GM20000 (cell line): ENCODE measurements at regions not wholly inside any gene's neighbourhood (a gene's known extent, or its start where the extent isn't known, plus 50 kb on each side); places are given as distances from the start of the nearest gene placed in this dataset.
"Not testable (repeated sequence)": the region's sequence is repeated elsewhere in the genome, so short reads cannot be mapped to it uniquely, and the experiment has no call there.

Experiments
- DNase-seq: peaks from one replicate; pipeline ENCODE4 v3.0.0; 2012; ENCODE audit warnings: low spot score
- CTCF ChIP-seq: IDR thresholded peaks from 2 replicates; pipeline ENCODE4 v1.5.1; 2012; ENCODE audit warnings: mild to moderate bottlenecking, control low read depth; ENCODE audit errors: extremely low read depth, missing control alignments

GRCh38 chr2:65992198-65992554 lies 442.7 kb upstream of the MEIS1 start:
- TF ChIP-seq CTCF: no peak
- DNase-seq: no peak

GRCh38 chr2:65991381-65992197 lies 443.3 kb upstream of the MEIS1 start:
- DNase-seq: no peak
- no peak for TF ChIP-seq CTCF

- no peak for DNase-seq
Observed at GRCh38 chr2:65985986-65986385, 448.9 kb upstream of the MEIS1 start.

GRCh38 chr2:65980531-65980930 lies 454.4 kb upstream of the MEIS1 start:
- no peak for DNase-seq
- no peak for TF ChIP-seq CTCF

More at GRCh38 chr2:65985986-65986385, 448.9 kb upstream of the MEIS1 start:
- TF ChIP-seq CTCF: no peak

GRCh38 chr2:65979446-65979845 lies 455.5 kb upstream of the MEIS1 start:
- no peak for DNase-seq
- no peak for TF ChIP-seq CTCF

- no peak for TF ChIP-seq CTCF
- no peak for DNase-seq
Observed at GRCh38 chr2:65974067-65974723, 460.7 kb upstream of the MEIS1 start.

GRCh38 chr2:65969161-65969560 lies 465.8 kb upstream of the MEIS1 start:
- DNase-seq: no peak
- no peak for TF ChIP-seq CTCF

GRCh38 chr2:65963303-65963702 lies 471.6 kb upstream of the MEIS1 start:
- DNase-seq: not testable (repeated sequence)
